ENCODE measurements at regions not wholly inside any gene's neighbourhood (a gene's known extent, or its start where the extent isn't known, plus 50 kb on each side); places are given as distances from the start of the nearest gene placed in this dataset.

DNA sequence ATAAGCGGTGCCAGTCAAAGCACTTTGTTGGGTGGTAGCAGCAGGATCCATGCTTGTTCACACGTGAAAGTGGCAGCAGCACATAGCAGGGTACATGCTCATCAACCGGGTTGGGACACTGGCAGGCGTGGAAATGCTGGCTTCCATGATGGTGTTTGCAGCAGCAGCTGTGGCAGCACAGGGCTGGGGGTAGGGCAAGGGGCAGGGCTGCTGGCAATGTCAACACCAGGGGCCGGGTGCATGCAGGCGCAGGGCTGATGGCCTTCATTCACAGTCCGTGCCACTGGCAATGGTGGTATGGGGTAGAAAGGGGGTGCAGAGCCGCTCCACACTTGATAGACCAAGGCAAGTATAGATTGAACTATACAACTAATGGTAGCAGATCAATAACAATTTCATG is 374.7 kb upstream of the FAM241A start:
- H3K4me3 Mint-ChIP-seq (ENCODE audit: unreplicated experiment), result no peak overlapping the region
- H3K27ac Mint-ChIP-seq (ENCODE audit: unreplicated experiment), result no peak overlapping the region
- no peaks in the 10 kb centered on the region for H3K36me3 Mint-ChIP-seq (ENCODE audit: low read depth, unreplicated experiment)
- no peak for TF ChIP-seq CTCF (IDR thresholded peaks at IDR 0.05; ENCODE audit: unreplicated experiment)
- H3K4me1 Mint-ChIP-seq (ENCODE audit: unreplicated experiment), result no peaks in the 10 kb centered on the region
- H3K27me3 Mint-ChIP-seq (ENCODE audit: unreplicated experiment), result no peaks in the 10 kb centered on the region
- DNase-seq (ENCODE audit: low spot score), result no peak
- no peaks in the 10 kb centered on the region for H3K9me3 Mint-ChIP-seq (ENCODE audit: unreplicated experiment)

GRCh38 chr4:111773858-111774257 is 371.4 kb upstream of the FAM241A start:
- Mint-ChIP-seq H3K36me3 (ENCODE audit: low read depth, unreplicated experiment) (no peaks in the 10 kb centered on the region), H3K4me3 (ENCODE audit: unreplicated experiment) (no peak overlapping the region), H3K4me1 (ENCODE audit: unreplicated experiment) (peaks cover 4% of the 10 kb centered on the region), H3K27ac (ENCODE audit: unreplicated experiment) (no peak overlapping the region), H3K27me3 (ENCODE audit: unreplicated experiment) (no peaks in the 10 kb centered on the region), H3K9me3 (ENCODE audit: unreplicated experiment) (no peaks in the 10 kb centered on the region)
- DNase-seq (ENCODE audit: low spot score), result no peak
- no peak for TF ChIP-seq CTCF (IDR thresholded peaks at IDR 0.05; ENCODE audit: unreplicated experiment)

- no peak overlapping the region for H3K27ac Mint-ChIP-seq (ENCODE audit: unreplicated experiment)
These were observed 369.5 kb upstream of the FAM241A start for GRCh38 chr4:111775556-111776297.

GRCh38 chr4:111776561-111776960 is 368.7 kb upstream of the FAM241A start:
- Mint-ChIP-seq H3K27ac (ENCODE audit: unreplicated experiment) (no peak overlapping the region), H3K4me1 (ENCODE audit: unreplicated experiment) (peaks cover 4% of the 10 kb centered on the region)

More at GRCh38 chr4:111775556-111776297, 369.5 kb upstream of the FAM241A start:
- H3K9me3 Mint-ChIP-seq (ENCODE audit: unreplicated experiment), result no peaks in the 10 kb centered on the region
- no peak for DNase-seq (ENCODE audit: low spot score)
- peaks cover 4% of the 10 kb centered on the region for H3K4me1 Mint-ChIP-seq (ENCODE audit: unreplicated experiment)
- no peak overlapping the region for H3K4me3 Mint-ChIP-seq (ENCODE audit: unreplicated experiment)
- no peak for TF ChIP-seq CTCF (IDR thresholded peaks at IDR 0.05; ENCODE audit: unreplicated experiment)
- no peaks in the 10 kb centered on the region for H3K27me3 Mint-ChIP-seq (ENCODE audit: unreplicated experiment)
- H3K36me3 Mint-ChIP-seq (ENCODE audit: low read depth, unreplicated experiment), result no peaks in the 10 kb centered on the region

More at GRCh38 chr4:111776561-111776960, 368.7 kb upstream of the FAM241A start:
- no peak overlapping the region for H3K4me3 Mint-ChIP-seq (ENCODE audit: unreplicated experiment)
- TF ChIP-seq CTCF (IDR thresholded peaks at IDR 0.05; ENCODE audit: unreplicated experiment), result no peak
- H3K9me3 Mint-ChIP-seq (ENCODE audit: unreplicated experiment), result no peaks in the 10 kb centered on the region
- no peaks in the 10 kb centered on the region for H3K36me3 Mint-ChIP-seq (ENCODE audit: low read depth, unreplicated experiment)
- DNase-seq (ENCODE audit: low spot score), result no peak
- no peaks in the 10 kb centered on the region for H3K27me3 Mint-ChIP-seq (ENCODE audit: unreplicated experiment)
